ENCODE measurements at regions not wholly inside any gene's neighbourhood (a gene's known extent, or its start where the extent isn't known, plus 50 kb on each side); places are given as distances from the start of the nearest gene placed in this dataset.

DNA sequence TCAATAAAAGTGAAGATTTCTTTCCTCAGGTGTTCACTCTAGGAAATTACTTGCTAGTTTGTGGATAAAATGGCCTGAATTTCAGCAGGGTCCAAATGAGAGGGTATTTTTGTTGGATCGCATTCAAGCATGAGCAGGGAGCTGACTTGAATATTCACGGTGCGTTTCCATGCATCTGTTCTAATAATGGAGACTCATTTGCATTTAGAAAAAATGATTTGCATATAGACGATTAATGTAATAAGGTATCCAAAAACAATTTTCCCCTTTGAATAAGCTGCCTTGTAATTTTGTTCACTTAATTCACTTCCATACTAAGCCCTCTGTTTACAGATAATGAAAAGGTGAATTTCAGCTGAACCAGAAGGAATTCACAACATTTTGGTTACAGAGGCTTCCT, 130.9 kb upstream of the AJAP1 start:
- TF ChIP-seq CTCF (IDR thresholded peaks at IDR 0.05) (no peak), POLR2A (IDR thresholded peaks at IDR 0.05) (no peak)

Data from right lobe of liver (tissue), 4 donors.